A549 (cell line): ENCODE measurements at regions not wholly inside any gene's neighbourhood (a gene's known extent, or its start where the extent isn't known, plus 50 kb on each side); places are given as distances from the start of the nearest gene placed in this dataset.

Source experiments
- CHD2 ChIP-seq: fragments of 150-350 bp; IDR thresholded peaks from 2 replicates; pipeline ENCODE4 v1.6.1; 2014; ENCODE audit warnings: low read length; ENCODE audit not compliant: partially characterized antibody
- EP300 ChIP-seq, 2 experiments: fragments of >200 bp; sonication (Bioruptor Twin); formaldehyde crosslinking; IDR thresholded peaks; 2 replicates in 1 of 2; 3 replicates in 1 of 2; pipeline ENCODE4 v1.6.1; 2016 to 2017
- HOXA7 ChIP-seq: fragments of 250-450 bp; sonication (Bioruptor Pico); IDR thresholded peaks from 2 replicates; pipeline ENCODE4 v1.5.0; 2020; ENCODE audit warnings: mild to moderate bottlenecking, moderate library complexity
- POLR2A ChIP-seq: IDR thresholded peaks from 2 replicates; pipeline ENCODE4 v1.6.1; 2012; ENCODE audit warnings: mild to moderate bottlenecking, low read length
- RAD21 ChIP-seq, 2 experiments: fragments of >200 bp in 1 of 2; sonication (Bioruptor Twin) in 1 of 2; formaldehyde crosslinking in 1 of 2; IDR thresholded peaks in 1 of 2; conservative IDR thresholded peaks in 1 of 2; 2 replicates in 1 of 2; 3 replicates in 1 of 2; pipeline ENCODE4 v1.6.1; 2012 to 2018; ENCODE audit warnings: inconsistent platforms in 1 of 2
- TFCP2L1 ChIP-seq: fragments of 250-450 bp; sonication (Bioruptor Pico); IDR thresholded peaks from 2 replicates; pipeline ENCODE4 v1.5.0; 2021; ENCODE audit warnings: mild to moderate bottlenecking
- TF ChIP-seq, protein P1 (sequence below): fragments of >200 bp; sonication (Bioruptor Twin); formaldehyde crosslinking; IDR thresholded peaks from 3 replicates; pipeline ENCODE4 v1.5.1; 2016
- TF ChIP-seq, protein P2 (sequence below): IDR thresholded peaks from 2 replicates; pipeline ENCODE4 v1.6.1; 2012

DNA sequence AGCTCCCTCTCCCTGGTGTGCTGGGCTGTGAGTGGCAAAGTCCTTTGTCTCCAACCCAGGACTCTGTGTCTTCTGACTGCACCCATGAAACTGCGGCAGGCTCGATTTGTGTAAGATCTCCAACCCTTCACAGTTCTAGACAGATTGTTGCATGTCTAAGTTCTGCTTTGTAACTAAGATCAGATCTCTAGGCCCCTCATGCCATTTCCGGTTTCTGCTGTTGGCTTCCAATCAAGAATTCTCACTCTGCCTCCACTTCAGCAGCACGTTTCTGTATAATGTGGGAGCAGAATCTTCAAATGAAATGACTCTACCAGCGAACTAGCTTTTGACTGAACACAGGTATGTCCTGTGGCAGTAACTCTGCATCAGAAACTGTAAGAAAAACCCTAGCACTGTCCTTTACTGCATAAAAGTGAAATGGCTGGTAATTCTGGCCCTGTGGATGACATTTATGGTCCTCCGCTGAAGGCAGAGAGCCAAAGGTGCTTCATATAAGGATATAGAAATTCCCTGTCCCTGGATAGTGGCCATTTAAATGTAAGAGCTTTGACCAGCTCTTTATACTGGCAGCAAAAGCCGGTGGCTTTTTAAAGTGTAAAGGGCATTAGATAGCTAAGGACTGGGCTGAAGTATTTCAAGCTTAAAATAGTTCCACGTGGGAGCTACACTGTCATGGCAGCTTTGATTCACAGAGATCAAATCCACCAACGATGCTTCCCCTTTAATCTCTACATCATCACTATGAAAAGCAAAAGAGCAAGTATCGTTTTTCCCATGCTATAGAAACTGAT, 319.0 kb upstream of the CDH6 start:
- TF ChIP-seq HOXA7 (CRISPR knock-in tag) (no peak), POLR2A (no peak), CHD2 (no peak), TFCP2L1 (CRISPR knock-in tag) (no peak), EP300 (IDR thresholded peaks at IDR 0.05) (no peak), RAD21 (conservative IDR thresholded peaks at IDR 0.05 in 1 of 2, IDR thresholded peaks at IDR 0.05 in 1 of 2) (no peak)
- TF ChIP-seq, protein P1, sequence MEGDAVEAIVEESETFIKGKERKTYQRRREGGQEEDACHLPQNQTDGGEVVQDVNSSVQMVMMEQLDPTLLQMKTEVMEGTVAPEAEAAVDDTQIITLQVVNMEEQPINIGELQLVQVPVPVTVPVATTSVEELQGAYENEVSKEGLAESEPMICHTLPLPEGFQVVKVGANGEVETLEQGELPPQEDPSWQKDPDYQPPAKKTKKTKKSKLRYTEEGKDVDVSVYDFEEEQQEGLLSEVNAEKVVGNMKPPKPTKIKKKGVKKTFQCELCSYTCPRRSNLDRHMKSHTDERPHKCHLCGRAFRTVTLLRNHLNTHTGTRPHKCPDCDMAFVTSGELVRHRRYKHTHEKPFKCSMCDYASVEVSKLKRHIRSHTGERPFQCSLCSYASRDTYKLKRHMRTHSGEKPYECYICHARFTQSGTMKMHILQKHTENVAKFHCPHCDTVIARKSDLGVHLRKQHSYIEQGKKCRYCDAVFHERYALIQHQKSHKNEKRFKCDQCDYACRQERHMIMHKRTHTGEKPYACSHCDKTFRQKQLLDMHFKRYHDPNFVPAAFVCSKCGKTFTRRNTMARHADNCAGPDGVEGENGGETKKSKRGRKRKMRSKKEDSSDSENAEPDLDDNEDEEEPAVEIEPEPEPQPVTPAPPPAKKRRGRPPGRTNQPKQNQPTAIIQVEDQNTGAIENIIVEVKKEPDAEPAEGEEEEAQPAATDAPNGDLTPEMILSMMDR = no peak
- TF ChIP-seq, protein P2, sequence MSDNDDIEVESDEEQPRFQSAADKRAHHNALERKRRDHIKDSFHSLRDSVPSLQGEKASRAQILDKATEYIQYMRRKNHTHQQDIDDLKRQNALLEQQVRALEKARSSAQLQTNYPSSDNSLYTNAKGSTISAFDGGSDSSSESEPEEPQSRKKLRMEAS = no peak
